ENCODE measurements at regions not wholly inside any gene's neighbourhood (a gene's known extent, or its start where the extent isn't known, plus 50 kb on each side); places are given as distances from the start of the nearest gene placed in this dataset.

DNA sequence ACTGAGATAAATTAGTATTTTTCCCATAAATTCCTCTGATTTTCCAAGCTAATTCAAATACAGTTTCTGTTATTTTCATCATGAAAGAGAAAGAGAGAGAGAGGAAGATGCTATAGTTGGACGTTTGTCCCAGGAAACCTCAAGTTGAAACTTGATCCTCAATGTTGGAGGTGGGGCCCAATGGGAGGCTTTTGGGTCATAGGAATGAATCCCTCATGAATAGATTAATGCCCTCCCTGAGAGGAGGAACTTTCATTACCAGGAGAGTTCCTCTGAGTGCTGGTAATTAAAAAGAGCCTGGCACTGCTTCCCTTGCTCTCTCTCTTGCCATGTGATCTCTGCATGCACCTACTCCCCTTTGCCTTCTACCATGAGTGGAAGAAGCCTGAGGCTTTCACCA lies 189.9 kb upstream of the SMC2 start:
- H3K4me3 ChIP-seq (replicated peaks in 1 of 2; ENCODE audit: low read depth in 2 of 2, low read length in 2 of 2) = no peak overlapping the region
- DNase-seq (ENCODE audit: low read depth in 2 of 2) = no peak
- no peak for TF ChIP-seq CTCF (IDR thresholded peaks at IDR 0.05; ENCODE audit: low read depth, low read length)

- H3K4me3 ChIP-seq (replicated peaks in 1 of 2; ENCODE audit: low read depth in 2 of 2, low read length in 2 of 2) = no peak overlapping the region
- no peak for DNase-seq (ENCODE audit: low read depth in 2 of 2)
- no peak for TF ChIP-seq CTCF (IDR thresholded peaks at IDR 0.05; ENCODE audit: low read depth, low read length)
Measured at GRCh38 chr9:103913899-103914298, 180.2 kb upstream of the SMC2 start.

DNA sequence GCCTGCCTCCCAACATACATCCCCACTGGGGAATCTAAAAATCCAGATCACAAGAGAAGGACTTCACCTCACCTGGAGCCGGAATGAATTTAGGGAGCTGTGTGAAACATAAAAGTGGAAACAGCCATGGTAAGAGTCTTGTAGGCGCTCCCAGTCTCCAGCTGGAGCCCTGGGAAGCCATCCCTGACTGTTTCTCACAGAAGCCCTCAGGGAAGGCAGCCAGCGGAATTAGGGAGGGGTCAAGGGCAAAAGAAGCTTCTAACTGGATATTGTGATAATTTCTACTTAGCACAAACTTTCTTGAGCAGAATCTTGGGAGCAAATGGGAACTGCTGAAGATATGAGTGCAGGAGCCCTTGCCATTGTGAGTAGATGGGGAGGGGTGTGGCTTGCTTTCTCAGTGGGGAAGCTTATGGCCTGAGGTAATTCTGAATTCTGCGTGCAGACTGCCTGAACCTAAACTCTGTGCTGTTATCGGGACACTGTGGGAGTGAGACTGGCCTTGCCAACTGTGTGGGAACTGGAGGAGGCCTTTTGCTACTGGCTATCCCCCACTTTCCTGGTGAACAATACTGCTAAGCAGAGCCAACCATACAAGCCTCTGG lies 174.4 kb upstream of the SMC2 start:
- TF ChIP-seq CTCF (IDR thresholded peaks at IDR 0.05; ENCODE audit: low read depth, low read length) = no peak
- no peak overlapping the region for H3K4me3 ChIP-seq (replicated peaks in 1 of 2; ENCODE audit: low read depth in 2 of 2, low read length in 2 of 2)
- DNase-seq (ENCODE audit: low read depth in 2 of 2) = no peak

DNA sequence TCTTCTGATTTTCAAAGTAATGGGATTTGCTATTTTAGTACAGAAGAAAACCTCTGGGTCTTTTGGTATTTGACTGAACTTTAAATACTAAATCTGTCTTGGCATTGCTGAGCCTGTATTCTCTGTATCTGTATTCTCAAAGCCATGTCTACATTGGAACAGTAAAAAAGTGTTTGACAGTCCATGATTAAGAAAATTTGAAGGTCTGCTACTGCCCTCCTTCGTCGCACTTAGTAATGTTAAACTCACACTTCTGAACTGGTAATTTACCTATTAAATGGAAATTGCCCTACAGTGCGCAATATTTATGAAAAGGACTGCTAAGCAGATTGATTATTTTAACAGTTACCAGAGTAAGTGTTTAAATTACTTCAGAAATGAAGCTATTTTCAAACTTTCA lies 165.7 kb upstream of the SMC2 start:
- no peak for DNase-seq (ENCODE audit: low read depth in 2 of 2)
- no peak for TF ChIP-seq CTCF (IDR thresholded peaks at IDR 0.05; ENCODE audit: low read depth, low read length)
- H3K4me3 ChIP-seq (replicated peaks in 1 of 2; ENCODE audit: low read depth in 2 of 2, low read length in 2 of 2) = no peak overlapping the region

- H3K4me3 ChIP-seq (replicated peaks in 1 of 2; ENCODE audit: low read depth in 2 of 2, low read length in 2 of 2) = no peak overlapping the region
- TF ChIP-seq CTCF (IDR thresholded peaks at IDR 0.05; ENCODE audit: low read depth, low read length) = no peak
- no peak for DNase-seq (ENCODE audit: low read depth in 2 of 2)
Measured at GRCh38 chr9:103941104-103941503, 153.0 kb upstream of the SMC2 start.

GRCh38 chr9:103942200-103942599 lies 151.9 kb upstream of the SMC2 start:
- DNase-seq (ENCODE audit: low read depth in 2 of 2) = no peak
- H3K4me3 ChIP-seq (replicated peaks in 1 of 2; ENCODE audit: low read depth in 2 of 2, low read length in 2 of 2) = no peak overlapping the region
- no peak for TF ChIP-seq CTCF (IDR thresholded peaks at IDR 0.05; ENCODE audit: low read depth, low read length)

DNA sequence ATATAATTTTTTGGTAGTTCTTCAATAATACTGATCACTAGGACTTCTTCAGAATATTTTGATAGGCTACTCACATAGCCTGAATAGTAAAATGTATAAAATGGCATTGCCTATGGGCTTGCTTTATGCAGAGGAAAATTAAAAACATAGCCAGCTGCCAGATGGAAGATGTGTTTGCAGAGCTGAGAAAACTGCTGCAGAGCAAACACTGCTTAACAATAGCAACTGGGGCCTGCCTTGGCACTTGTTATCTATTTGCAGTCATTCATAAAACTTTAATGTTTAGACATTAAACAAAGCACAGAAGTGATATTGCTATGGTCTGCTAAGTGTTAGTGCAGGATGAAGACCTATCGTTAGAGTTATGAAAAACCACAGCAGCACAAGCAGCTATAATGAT lies 151.5 kb upstream of the SMC2 start:
- no peak for DNase-seq (ENCODE audit: low read depth in 2 of 2)
- TF ChIP-seq CTCF (IDR thresholded peaks at IDR 0.05; ENCODE audit: low read depth, low read length) = no peak
- H3K4me3 ChIP-seq (replicated peaks in 1 of 2; ENCODE audit: low read depth in 2 of 2, low read length in 2 of 2) = no peak overlapping the region
